ENCODE measurements at regions not wholly inside any gene's neighbourhood (a gene's known extent, or its start where the extent isn't known, plus 50 kb on each side); places are given as distances from the start of the nearest gene placed in this dataset.

GRCh38 chr20:50272724-50273446 is 82.3 kb downstream of the CEBPB start:
- Mint-ChIP-seq H3K4me3 (no peak overlapping the region), H3K36me3 (ENCODE audit: low read depth) (peaks cover 2% of the 10 kb centered on the region), H3K27ac (no peak overlapping the region), H3K4me1 (peaks cover 5% of the 10 kb centered on the region), H3K27me3 (peaks cover 52% of the 10 kb centered on the region)
- ATAC-seq (no peak), DNase-seq (no peak)
- H3K9me3 ChIP-seq (ENCODE audit: control insufficient read depth, low read length, poor library complexity, severe bottlenecking) = no peaks in the 10 kb centered on the region

GRCh38 chr20:50273601-50274491 is 83.2 kb downstream of the CEBPB start:
- no peaks in the 10 kb centered on the region for H3K9me3 ChIP-seq (ENCODE audit: control insufficient read depth, low read length, poor library complexity, severe bottlenecking)
- Mint-ChIP-seq H3K27me3 (peaks cover 59% of the 10 kb centered on the region), H3K4me1 (peaks cover 5% of the 10 kb centered on the region), H3K4me3 (no peak overlapping the region), H3K36me3 (ENCODE audit: low read depth) (peaks cover 8% of the 10 kb centered on the region), H3K27ac (peak overlapping the region; percentile 32)
- DNase-seq (no peak), ATAC-seq (no peak)

- ATAC-seq (peak; percentile 60), DNase-seq (no peak)
- Mint-ChIP-seq H3K27ac (peak overlapping the region; percentile 32), H3K27me3 (peaks cover 54% of the 10 kb centered on the region), H3K4me3 (no peak overlapping the region), H3K4me1 (peaks cover 5% of the 10 kb centered on the region), H3K36me3 (ENCODE audit: low read depth) (peaks cover 8% of the 10 kb centered on the region)
- H3K9me3 ChIP-seq (ENCODE audit: control insufficient read depth, low read length, poor library complexity, severe bottlenecking) = no peaks in the 10 kb centered on the region
Observed at GRCh38 chr20:50274570-50275430, 84.2 kb downstream of the CEBPB start.

GRCh38 chr20:50276119-50277063 is 85.8 kb downstream of the CEBPB start:
- H3K36me3 Mint-ChIP-seq (ENCODE audit: low read depth) = peaks cover 6% of the 10 kb centered on the region
- DNase-seq (no peak), ATAC-seq (peak; percentile 32)
- H3K9me3 ChIP-seq (ENCODE audit: control insufficient read depth, low read length, poor library complexity, severe bottlenecking) = no peaks in the 10 kb centered on the region
- peaks cover 49% of the 10 kb centered on the region for H3K27me3 Mint-ChIP-seq
- peaks cover 4% of the 10 kb centered on the region for H3K4me1 Mint-ChIP-seq
- H3K27ac Mint-ChIP-seq = peak overlapping the region; percentile 32
- no peak overlapping the region for H3K4me3 Mint-ChIP-seq

GRCh38 chr20:50277064-50277415 is 86.4 kb downstream of the CEBPB start:
- H3K27ac Mint-ChIP-seq = peak overlapping the region; percentile 32
- peaks cover 5% of the 10 kb centered on the region for H3K36me3 Mint-ChIP-seq (ENCODE audit: low read depth)
- no peaks in the 10 kb centered on the region for H3K9me3 ChIP-seq (ENCODE audit: control insufficient read depth, low read length, poor library complexity, severe bottlenecking)
- ATAC-seq (no peak), DNase-seq (no peak)
- H3K4me3 Mint-ChIP-seq = no peak overlapping the region
- H3K27me3 Mint-ChIP-seq = peaks cover 43% of the 10 kb centered on the region
- peaks cover 3% of the 10 kb centered on the region for H3K4me1 Mint-ChIP-seq

GRCh38 chr20:50277460-50278376 is 87.1 kb downstream of the CEBPB start:
- no peak for DNase-seq
- peaks cover 46% of the 10 kb centered on the region for H3K27me3 Mint-ChIP-seq

GRCh38 chr20:50278377-50278683 is 87.7 kb downstream of the CEBPB start:
- peaks cover 5% of the 10 kb centered on the region for H3K4me1 Mint-ChIP-seq
- no peaks in the 10 kb centered on the region for H3K9me3 ChIP-seq (ENCODE audit: control insufficient read depth, low read length, poor library complexity, severe bottlenecking)
- H3K4me3 Mint-ChIP-seq = peak overlapping the region; percentile 31
- ATAC-seq = no peak
- DNase-seq = no peak
- H3K36me3 Mint-ChIP-seq (ENCODE audit: low read depth) = peaks cover 5% of the 10 kb centered on the region
- H3K27me3 Mint-ChIP-seq = peaks cover 47% of the 10 kb centered on the region
- no peak overlapping the region for H3K27ac Mint-ChIP-seq

More at GRCh38 chr20:50277460-50278376, 87.1 kb downstream of the CEBPB start:
- peaks cover 5% of the 10 kb centered on the region for H3K36me3 Mint-ChIP-seq (ENCODE audit: low read depth)
- H3K27ac Mint-ChIP-seq = no peak overlapping the region
- H3K4me1 Mint-ChIP-seq = peaks cover 3% of the 10 kb centered on the region
- ATAC-seq = no peak
- peak overlapping the region; percentile 31 for H3K4me3 Mint-ChIP-seq
- H3K9me3 ChIP-seq (ENCODE audit: control insufficient read depth, low read length, poor library complexity, severe bottlenecking) = no peaks in the 10 kb centered on the region

- Mint-ChIP-seq H3K36me3 (ENCODE audit: low read depth) (peaks cover 5% of the 10 kb centered on the region), H3K27me3 (peaks cover 49% of the 10 kb centered on the region), H3K27ac (no peak overlapping the region), H3K4me3 (no peak overlapping the region), H3K4me1 (peaks cover 5% of the 10 kb centered on the region)
- DNase-seq (no peak), ATAC-seq (no peak)
- no peaks in the 10 kb centered on the region for H3K9me3 ChIP-seq (ENCODE audit: control insufficient read depth, low read length, poor library complexity, severe bottlenecking)
Observed at GRCh38 chr20:50278684-50279531, 88.3 kb downstream of the CEBPB start.

GRCh38 chr20:50279988-50280850 is 89.6 kb downstream of the CEBPB start:
- DNase-seq = no peak

GRCh38 chr20:50280851-50281655 is 90.4 kb downstream of the CEBPB start:
- ATAC-seq (no peak), DNase-seq (no peak)
- H3K27ac Mint-ChIP-seq = no peak overlapping the region
- no peak overlapping the region for H3K4me3 Mint-ChIP-seq
- peaks cover 52% of the 10 kb centered on the region for H3K27me3 Mint-ChIP-seq
- H3K9me3 ChIP-seq (ENCODE audit: control insufficient read depth, low read length, poor library complexity, severe bottlenecking) = no peaks in the 10 kb centered on the region
- H3K36me3 Mint-ChIP-seq (ENCODE audit: low read depth) = peaks cover 5% of the 10 kb centered on the region
- H3K4me1 Mint-ChIP-seq = peaks cover 8% of the 10 kb centered on the region

More at GRCh38 chr20:50279988-50280850, 89.6 kb downstream of the CEBPB start:
- Mint-ChIP-seq H3K4me3 (no peak overlapping the region), H3K36me3 (ENCODE audit: low read depth) (peaks cover 5% of the 10 kb centered on the region), H3K4me1 (peaks cover 8% of the 10 kb centered on the region), H3K27me3 (peaks cover 52% of the 10 kb centered on the region), H3K27ac (no peak overlapping the region)
- no peak for ATAC-seq
- no peaks in the 10 kb centered on the region for H3K9me3 ChIP-seq (ENCODE audit: control insufficient read depth, low read length, poor library complexity, severe bottlenecking)
